UCSD-AML1 (cell line): ENCODE measurements at regions not wholly inside any gene's neighbourhood (a gene's known extent, or its start where the extent isn't known, plus 50 kb on each side); places are given as distances from the start of the nearest gene placed in this dataset.

Source experiments
- DNase-seq: peaks from one replicate; lab custom pipeline; 2025; ENCODE audit not compliant: unreplicated experiment; lab: John Stamatoyannopoulos, UW

DNA sequence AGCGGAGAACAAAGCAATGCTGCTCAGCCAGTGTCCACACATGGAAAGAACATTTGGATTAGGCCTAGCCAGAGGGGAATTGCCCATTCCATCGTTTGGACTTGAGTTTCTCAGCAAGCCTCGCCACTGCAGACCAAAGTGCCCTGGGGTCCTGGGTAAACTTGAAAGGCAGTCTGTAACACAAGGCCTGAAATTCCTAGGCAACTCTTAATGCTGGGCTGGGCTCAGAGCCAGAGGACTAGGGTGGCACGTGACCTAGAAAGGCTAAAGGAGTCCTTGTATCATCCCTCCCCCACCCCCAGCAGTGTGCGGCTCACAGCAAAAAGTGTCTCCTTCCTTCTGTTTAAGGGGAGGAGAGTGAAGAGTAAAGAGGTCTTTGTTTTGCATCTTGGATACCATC is 210.4 kb upstream of the ARX start:
- DNase-seq, result no peak

DNA sequence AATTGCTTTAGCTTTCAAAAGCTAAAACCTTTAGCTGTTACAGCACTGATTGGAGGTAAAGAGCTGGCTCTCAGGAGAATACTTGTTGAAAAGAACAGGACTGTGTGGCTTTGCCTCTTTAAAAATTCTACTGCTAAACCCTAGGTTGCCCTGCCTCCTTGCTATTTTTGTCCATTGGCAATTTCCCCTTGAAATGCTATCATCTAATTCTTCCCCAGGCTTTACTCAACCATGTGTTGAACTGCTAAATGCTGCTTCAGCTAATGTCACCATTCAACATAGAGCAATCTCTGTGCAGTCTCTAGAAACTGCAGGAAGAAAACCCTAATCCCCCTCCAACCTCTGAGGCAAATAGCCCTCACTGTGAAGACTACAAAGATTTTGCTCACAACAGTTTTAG is 203.7 kb upstream of the ARX start:
- DNase-seq, result no peak

DNA sequence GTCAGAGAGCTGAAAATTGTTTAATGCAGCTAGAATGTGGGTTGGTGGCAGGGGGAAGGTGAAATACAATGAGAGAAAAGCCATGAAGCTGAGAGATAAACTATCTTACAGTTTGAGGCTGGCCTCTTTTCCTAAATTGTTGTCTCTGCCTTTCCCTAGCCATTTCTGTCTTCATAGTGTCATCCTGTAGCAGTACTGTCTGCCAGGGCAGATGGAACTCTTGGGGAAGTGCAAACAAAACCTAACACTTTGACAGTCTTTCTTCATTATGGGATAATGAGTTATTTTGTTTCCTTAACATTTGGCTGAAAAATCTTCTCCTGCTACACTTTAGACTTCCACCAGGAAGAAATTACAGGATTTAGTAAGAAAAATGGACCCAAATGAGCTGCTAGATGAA is 197.8 kb upstream of the ARX start:
- DNase-seq, result no peak

DNA sequence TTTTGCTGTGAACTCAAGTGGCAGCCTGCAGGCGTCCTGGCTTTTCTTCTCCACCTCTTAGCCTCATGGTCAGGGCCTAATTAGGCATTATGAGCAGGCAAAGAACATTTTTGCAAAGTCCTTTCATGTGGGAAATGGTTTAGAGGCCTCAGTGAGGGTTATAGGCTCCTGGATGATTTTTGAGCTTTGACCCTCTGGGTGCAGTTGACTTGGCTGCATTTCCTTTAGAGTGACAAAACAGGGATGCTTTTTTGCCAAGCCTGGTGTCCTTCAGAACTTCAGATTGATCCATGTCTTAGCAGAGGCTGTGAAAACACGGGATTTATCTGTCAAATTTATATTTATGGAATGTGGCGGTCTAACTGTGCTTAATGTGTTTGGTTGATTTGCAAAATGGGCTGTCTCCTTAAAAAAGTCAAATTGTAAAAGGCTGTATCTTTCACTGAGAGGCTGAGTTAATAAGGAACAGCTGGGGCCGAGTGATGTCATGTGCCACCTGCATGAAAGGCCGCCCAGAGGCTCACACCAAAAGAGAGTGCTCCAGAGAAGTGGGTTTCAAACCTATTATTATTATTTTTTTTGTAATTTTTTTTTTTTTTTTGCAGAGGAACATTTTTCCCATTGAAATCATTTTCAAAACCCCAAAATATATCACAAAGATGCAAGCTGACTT is 192.2 kb upstream of the ARX start:
- DNase-seq, result no peak

DNA sequence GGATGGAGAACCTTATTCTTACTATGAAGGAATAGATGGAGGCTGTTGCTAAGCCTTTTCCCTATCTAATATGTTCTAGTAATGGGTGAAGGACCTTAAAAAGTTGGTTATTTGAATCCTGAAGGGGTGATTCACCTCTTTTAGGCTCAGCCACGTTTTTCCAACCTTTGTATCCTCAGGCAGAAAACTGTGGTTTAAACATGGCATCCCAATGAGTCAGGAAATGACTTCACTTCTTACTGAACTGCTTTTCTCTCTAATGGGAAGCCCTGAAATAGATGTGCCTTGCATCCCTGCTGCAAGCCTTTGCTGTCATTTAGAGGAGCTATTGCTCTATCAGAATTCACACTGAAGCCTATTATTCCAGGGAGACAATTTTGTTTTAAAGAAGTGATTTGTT is 191.0 kb upstream of the ARX start:
- DNase-seq, result no peak

DNA sequence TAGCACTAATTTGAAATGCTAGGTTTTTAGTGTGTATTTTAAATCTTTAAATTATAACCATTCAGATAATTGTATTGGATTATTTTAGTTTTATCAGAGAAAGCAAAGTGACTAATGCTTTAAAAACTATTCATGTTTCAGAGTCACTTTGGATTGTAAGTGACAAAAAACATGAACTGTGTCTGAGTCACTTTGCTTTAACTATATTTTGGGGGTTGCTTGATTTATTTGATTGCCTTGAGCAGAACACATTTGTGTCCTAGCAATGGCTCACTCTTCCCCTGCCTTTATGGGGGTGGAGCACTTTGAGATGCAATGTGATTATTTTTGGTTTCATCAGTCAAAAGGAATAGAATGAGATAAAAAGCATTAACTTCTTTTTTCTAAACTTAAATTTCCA is 188.4 kb upstream of the ARX start:
- no peak for DNase-seq

DNA sequence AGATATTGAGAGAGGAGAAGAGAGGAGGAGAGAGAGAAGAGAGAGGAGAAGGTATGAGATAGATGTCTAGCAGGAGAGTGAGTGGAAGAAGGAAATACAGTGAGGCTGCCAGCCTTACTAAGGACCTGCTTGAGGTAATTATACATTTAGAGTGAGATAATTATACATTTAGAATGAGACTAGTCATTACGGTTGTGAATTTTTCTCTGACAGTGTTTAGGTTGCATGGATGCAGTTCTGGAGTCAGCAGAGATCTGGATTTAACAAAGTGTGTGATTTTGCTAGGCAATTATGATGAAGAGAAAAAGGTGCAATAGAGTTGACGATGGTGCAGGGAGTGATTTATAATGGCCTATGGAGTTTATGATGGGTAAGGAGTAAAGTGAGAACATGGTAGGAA is 187.1 kb upstream of the ARX start:
- no peak for DNase-seq

DNA sequence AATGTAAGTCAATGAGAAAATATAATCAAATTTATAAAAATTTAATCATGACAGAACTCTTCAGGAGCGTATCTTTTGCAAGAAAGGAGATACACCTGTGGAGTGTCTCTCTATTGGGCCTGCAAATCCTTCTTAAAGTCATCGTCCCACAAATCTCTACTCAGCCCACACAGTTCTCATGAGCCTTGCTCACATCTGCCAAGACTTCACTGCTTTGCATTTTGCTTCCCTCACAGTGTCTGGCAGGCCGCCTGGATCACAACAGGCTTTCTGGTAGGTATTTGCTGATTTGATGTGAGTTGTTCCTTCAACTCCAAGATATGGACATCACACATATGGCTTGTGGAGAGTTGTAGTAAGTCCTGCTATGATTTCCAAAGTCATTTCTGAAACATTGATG is 183.1 kb upstream of the ARX start:
- no peak for DNase-seq

DNA sequence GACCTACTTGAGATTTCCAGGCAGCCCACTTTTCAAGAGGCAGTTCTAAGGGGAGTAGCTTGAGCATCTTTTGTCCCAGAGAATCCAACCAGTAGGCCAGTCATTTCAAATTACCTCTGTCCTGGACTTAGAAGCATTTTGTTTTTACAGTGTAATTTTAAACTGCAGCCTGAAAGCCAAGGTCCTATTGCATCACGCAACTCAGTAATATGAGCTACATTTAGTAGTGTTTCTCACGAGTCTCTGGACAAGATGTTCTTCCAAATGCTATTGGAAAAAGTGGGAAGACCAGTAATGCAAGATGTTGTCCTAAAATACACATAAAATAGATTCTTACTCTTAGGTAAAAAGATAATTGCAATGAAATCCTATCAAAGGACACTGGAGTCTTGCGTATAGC is 182.5 kb upstream of the ARX start:
- DNase-seq, result no peak

DNA sequence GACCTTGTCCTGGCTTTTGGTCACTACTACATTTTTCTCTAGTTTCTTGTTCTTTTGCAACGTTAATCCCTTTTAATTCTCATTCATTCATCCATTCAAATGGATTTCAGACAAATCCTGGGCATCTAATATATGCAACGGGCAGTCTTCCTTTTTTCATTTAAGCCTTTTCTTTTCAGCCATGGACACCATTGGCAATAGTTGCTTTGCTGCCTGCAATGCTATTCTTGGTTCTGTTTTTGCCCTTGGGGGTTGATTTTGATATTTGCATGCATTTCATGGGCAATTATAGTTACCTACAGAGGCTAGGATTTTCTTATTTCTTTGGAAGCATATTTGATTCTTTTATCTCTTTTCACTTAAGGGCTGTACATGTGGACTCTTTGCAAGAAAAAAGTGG is 180.5 kb upstream of the ARX start:
- no peak for DNase-seq

DNA sequence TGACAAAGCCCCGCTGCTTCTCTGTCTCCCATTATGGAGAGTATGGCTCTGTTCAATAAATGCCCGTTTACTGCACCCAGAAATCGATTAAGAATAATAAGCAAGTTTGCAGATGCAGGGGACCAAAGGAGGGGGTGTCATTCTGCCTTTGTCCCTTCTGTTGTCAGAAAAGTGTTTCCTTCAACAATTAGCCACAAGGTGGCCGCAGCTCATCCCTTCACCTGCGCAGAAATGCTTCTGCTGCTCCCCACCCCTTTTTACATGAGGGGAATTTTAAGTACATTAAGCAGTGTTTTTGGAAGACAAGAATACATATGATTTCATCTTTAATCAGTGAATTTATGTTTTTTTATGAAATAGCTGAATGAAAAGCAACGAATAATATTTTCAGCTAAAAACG is 175.6 kb upstream of the ARX start:
- DNase-seq, result no peak

DNA sequence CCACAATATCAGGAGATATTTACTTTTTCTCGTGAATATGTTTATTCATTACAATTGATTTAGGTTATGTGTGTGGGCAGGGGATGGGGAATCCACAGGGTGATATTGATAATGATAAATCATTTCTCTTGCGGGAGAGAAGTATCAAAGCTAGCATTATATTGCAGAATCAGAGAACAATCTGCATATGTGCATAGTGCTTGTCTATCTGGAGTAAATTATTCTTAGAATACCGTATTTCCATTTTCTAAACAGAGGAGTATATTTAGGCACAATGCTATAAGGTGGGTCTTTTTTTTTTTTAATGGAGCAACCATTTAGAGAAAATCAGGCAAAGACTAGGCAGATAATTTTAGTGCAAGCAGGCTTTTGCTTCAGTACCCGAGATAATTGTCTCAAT is 166.0 kb upstream of the ARX start:
- no peak for DNase-seq

DNA sequence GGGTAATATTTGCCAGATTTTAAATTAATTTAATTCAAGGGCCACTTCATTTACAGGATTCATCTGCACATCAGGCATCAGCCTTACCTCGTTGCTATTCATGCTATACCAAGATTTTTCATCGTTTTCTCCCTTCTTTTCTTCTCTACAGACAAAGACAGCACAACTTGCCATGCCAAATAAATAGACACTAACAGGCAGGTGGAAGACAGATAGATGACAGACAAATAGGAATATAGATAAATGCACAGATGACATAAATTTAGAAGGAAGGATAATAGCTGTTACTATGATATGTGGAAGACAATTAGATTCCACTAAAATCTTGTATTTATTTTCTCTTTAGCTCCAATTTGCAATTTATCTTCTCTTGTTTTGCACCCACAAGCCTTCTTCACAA is 164.5 kb upstream of the ARX start:
- no peak for DNase-seq

DNA sequence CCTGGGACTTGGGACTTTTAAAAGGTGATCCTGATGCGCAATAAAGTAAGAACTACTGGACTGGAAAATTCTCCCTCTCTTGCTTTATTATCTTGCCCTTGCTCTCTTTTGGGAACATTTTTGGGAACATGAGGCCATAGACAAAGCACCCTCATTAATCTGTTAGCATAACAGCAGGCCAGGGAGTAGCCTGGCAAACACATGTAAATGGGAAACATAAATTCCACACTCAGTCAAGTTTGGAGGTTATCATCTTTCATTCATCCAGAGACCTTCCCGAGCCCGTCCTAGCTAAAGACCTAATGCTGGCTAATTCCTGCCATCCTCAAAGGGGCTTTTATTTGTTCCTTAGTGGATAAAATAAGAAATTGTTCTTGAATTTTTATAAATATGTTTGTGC is 162.8 kb upstream of the ARX start:
- no peak for DNase-seq

DNA sequence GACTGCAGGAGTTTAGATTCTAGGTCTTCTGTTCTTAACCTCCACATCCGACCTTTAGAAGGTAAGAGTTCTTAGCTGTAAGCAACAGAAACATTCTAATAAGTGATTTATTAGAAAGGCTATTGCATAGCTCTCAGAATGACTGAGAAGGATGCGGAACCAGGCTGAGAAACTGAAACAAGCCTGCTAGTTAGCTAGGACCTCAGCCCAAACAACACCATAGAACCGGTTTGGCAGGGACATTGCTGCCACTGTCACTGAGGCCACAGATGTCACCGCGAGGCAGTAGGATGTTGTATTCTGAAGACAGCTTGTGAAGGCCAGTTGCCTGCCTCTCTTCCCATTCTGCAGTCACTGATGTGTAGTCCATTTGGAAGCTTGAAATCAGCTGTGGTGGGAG is 160.0 kb upstream of the ARX start:
- no peak for DNase-seq

DNA sequence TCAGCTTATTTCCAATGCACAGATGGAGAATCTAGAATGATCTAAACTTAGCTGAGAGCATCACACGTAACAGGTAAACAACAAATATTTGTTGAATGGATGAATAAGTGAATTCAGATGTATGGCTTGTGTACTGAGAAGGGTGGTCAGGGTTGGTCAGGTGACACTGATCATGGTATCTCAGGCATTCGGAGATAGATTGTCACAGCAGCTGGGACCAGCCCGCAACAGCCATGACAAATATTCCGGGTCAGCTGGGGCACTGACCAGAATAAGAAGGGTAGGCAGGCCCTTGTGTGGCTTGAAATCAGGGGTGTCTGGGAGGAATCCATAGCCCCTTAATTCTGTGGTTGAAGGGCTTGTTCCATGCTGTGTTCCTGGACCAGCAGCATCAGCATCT is 159.4 kb upstream of the ARX start:
- DNase-seq, result no peak

DNA sequence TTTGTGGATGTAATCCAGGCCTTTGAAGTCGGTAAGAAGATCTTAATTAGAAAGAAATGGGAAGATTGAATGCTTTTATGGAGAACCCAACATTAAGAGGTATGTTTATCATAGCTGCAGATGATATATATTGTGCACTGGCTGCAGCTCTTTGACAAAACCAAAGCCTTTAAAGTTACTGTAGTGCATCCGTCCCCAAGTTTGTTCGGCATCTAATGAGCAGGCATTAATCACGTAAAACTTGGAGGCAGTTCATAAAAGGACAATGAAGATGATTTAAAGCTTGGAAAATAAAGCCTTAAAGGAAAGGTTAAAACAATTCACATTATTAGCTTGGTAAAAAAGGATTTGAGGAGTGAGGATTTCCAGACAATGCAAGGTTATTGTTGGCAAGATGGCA is 150.8 kb upstream of the ARX start:
- DNase-seq, result no peak

DNA sequence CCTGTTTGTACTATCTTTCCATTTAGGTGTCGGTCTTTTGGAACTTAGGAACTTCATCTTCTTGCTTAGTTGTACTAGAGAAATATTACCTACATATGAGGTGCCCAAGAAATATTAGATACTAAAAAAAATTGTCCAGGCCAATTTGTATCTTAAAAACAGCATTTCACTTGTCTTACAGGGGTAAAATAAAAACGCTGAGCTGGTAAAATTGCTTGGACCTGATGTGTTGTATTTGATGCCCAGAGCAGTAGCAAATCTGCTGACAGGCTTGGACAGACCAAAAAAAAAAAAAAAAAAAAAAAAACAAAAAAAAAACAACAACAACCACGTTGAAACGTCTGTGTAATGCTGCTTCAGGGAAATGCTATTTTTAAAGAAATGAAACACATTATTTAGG is 150.4 kb upstream of the ARX start:
- DNase-seq, result no peak

DNA sequence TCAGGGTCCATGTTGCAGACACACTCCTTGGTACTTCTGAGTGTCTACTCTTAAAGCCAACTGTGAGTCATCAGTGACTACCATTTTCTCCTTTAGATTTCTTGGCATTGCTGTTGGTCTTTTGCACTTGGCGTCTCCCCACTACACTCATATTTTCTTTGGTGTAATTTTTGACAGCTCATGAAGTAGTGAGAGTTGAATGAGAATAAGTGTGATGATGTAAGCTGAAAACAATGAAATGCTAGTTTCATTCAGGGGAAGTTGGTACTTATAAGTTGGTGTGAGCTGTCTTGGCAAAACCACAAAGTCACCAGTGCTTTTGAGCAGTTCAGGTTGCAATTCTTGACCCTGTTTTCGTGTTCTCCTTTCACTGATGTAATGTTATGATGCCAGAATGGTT is 142.9 kb upstream of the ARX start:
- DNase-seq, result no peak

DNA sequence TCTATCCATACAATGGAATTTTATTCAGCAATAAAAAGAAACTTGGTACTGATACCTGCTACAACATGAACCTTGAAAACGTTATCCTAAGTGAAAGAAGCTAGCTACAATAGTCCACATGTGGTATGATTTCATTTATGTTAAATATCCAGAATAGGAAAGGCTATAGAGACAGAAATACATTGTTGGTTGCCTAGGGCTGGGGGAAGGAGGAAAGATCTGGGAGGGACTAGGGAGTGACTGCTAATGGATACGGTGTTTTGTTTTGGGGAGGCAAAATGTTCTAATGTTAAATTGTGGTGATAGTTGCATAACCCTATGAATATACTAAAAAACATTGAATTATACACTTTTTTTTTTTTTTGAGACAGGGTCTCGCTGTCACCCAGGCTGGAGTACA is 141.1 kb upstream of the ARX start:
- no peak for DNase-seq

DNA sequence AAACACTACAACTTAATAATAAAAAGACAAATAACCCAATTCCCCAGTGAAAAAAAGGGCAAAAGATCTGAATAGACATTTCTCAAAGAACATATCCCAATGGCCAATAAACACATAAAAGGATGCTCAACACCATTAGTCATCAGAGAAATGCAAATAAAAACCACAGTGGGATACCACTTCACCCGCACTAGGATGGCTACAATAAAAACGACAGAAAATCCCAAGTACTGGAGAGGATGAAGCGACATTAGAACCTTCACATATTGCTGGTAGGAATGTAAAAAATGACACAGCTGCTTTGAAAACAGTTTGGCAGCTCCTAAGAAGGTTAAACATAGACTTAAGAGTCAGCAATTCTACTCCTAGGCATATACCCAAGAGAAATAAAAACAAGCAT is 140.6 kb upstream of the ARX start:
- DNase-seq, result no peak

DNA sequence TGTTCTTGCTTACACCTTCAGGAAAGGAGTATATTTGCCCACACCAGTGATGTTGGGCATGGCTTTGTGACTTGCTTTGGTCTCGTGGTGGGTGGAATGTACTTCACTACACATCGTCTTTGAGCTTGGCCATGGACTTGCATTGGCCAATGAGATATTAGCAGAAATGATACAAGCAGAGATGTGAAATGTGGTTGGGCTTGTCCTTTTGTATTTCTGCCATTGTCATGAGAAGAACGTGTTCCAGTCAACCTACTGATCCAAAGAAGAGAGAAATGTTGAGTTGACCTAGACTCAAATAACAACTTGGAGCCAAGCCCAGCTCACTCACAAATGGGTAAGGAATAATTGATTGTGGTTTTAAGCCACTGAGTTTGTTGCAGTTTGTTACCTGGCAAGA is 138.4 kb upstream of the ARX start:
- DNase-seq, result no peak

DNA sequence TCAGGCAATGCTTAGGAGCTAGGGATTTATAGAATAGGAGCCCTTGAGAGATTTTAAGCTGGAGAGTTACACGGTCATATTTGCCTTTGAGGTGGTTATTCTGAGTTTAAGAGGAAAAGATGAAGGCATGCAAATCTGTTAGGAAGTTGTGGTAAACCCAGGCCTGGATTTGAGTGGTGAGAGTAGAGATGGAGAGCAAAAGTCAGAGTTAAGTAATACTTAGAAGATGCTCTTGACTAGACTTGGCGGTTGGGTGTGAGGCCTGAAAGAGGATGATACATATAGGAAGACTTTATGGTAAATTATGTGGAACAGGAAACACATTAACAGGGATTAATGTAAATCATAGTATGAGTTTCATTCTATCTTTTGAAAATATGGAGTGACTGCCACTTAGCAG is 136.0 kb upstream of the ARX start:
- no peak for DNase-seq
